ENCODE measurements at regions not wholly inside any gene's neighbourhood (a gene's known extent, or its start where the extent isn't known, plus 50 kb on each side); places are given as distances from the start of the nearest gene placed in this dataset.
"Not testable (repeated sequence)": the region's sequence is repeated elsewhere in the genome, so short reads cannot be mapped to it uniquely, and the experiment has no call there.

- Histone ChIP-seq H3K9me3 (ENCODE audit: control insufficient read depth, insufficient read depth, low read length) (no peaks in the 10 kb centered on the region), H3K36me3 (ENCODE audit: control insufficient read depth, insufficient read depth, low read length) (no peaks in the 10 kb centered on the region), H3K4me3 (ENCODE audit: low read depth, low read length) (no peak overlapping the region), H3K9ac (ENCODE audit: low read depth, low read length) (no peak overlapping the region), H3K4me1 (ENCODE audit: control insufficient read depth, insufficient read depth, low read length) (peaks cover 14% of the 10 kb centered on the region), H3K27me3 (ENCODE audit: control insufficient read depth, insufficient read depth, low read length) (peaks cover 8% of the 10 kb centered on the region)
Observed at GRCh38 chr20:22529150-22530019, 55.0 kb downstream of the FOXA2 start.

- Histone ChIP-seq H3K4me1 (ENCODE audit: control insufficient read depth, insufficient read depth, low read length) (peaks cover 14% of the 10 kb centered on the region), H3K9me3 (ENCODE audit: control insufficient read depth, insufficient read depth, low read length) (no peaks in the 10 kb centered on the region), H3K27me3 (ENCODE audit: control insufficient read depth, insufficient read depth, low read length) (peaks cover 7% of the 10 kb centered on the region), H3K4me3 (ENCODE audit: low read depth, low read length) (no peak overlapping the region), H3K36me3 (ENCODE audit: control insufficient read depth, insufficient read depth, low read length) (no peaks in the 10 kb centered on the region), H3K9ac (ENCODE audit: low read depth, low read length) (no peak overlapping the region)
Observed at GRCh38 chr20:22526512-22527012, 57.8 kb downstream of the FOXA2 start.

- Histone ChIP-seq H3K9me3 (ENCODE audit: control insufficient read depth, insufficient read depth, low read length) (no peaks in the 10 kb centered on the region), H3K4me3 (ENCODE audit: low read depth, low read length) (no peak overlapping the region), H3K36me3 (ENCODE audit: control insufficient read depth, insufficient read depth, low read length) (no peaks in the 10 kb centered on the region), H3K4me1 (ENCODE audit: control insufficient read depth, insufficient read depth, low read length) (peaks cover 12% of the 10 kb centered on the region), H3K9ac (ENCODE audit: low read depth, low read length) (no peak overlapping the region), H3K27me3 (ENCODE audit: control insufficient read depth, insufficient read depth, low read length) (peaks cover 7% of the 10 kb centered on the region)
Observed at GRCh38 chr20:22525821-22526220, 58.6 kb downstream of the FOXA2 start.

GRCh38 chr20:22525069-22525820, 59.1 kb downstream of the FOXA2 start:
- no peak overlapping the region for H3K9ac ChIP-seq (ENCODE audit: low read depth, low read length)
- no peaks in the 10 kb centered on the region for H3K36me3 ChIP-seq (ENCODE audit: control insufficient read depth, insufficient read depth, low read length)
- H3K27me3 ChIP-seq (ENCODE audit: control insufficient read depth, insufficient read depth, low read length): peaks cover 9% of the 10 kb centered on the region
- no peaks in the 10 kb centered on the region for H3K9me3 ChIP-seq (ENCODE audit: control insufficient read depth, insufficient read depth, low read length)
- H3K4me1 ChIP-seq (ENCODE audit: control insufficient read depth, insufficient read depth, low read length): peaks cover 11% of the 10 kb centered on the region
- H3K4me3 ChIP-seq (ENCODE audit: low read depth, low read length): no peak overlapping the region

GRCh38 chr20:22524393-22525015, 59.9 kb downstream of the FOXA2 start:
- Histone ChIP-seq H3K4me1 (ENCODE audit: control insufficient read depth, insufficient read depth, low read length) (peaks cover 4% of the 10 kb centered on the region), H3K4me3 (ENCODE audit: low read depth, low read length) (no peak overlapping the region), H3K36me3 (ENCODE audit: control insufficient read depth, insufficient read depth, low read length) (no peaks in the 10 kb centered on the region), H3K9me3 (ENCODE audit: control insufficient read depth, insufficient read depth, low read length) (no peaks in the 10 kb centered on the region), H3K27me3 (ENCODE audit: control insufficient read depth, insufficient read depth, low read length) (peaks cover 9% of the 10 kb centered on the region), H3K9ac (ENCODE audit: low read depth, low read length) (no peak overlapping the region)

- no peak overlapping the region for H3K9ac ChIP-seq (ENCODE audit: low read depth, low read length)
- no peaks in the 10 kb centered on the region for H3K4me1 ChIP-seq (ENCODE audit: control insufficient read depth, insufficient read depth, low read length)
- H3K27me3 ChIP-seq (ENCODE audit: control insufficient read depth, insufficient read depth, low read length): peaks cover 9% of the 10 kb centered on the region
- no peaks in the 10 kb centered on the region for H3K36me3 ChIP-seq (ENCODE audit: control insufficient read depth, insufficient read depth, low read length)
- H3K4me3 ChIP-seq (ENCODE audit: low read depth, low read length): no peak overlapping the region
- H3K9me3 ChIP-seq (ENCODE audit: control insufficient read depth, insufficient read depth, low read length): no peaks in the 10 kb centered on the region
Observed at GRCh38 chr20:22523499-22524392, 60.6 kb downstream of the FOXA2 start.

GRCh38 chr20:22523128-22523498, 61.3 kb downstream of the FOXA2 start:
- Histone ChIP-seq H3K4me3 (ENCODE audit: low read depth, low read length) (no peak overlapping the region), H3K4me1 (ENCODE audit: control insufficient read depth, insufficient read depth, low read length) (no peaks in the 10 kb centered on the region), H3K27me3 (ENCODE audit: control insufficient read depth, insufficient read depth, low read length) (peaks cover 9% of the 10 kb centered on the region), H3K36me3 (ENCODE audit: control insufficient read depth, insufficient read depth, low read length) (no peaks in the 10 kb centered on the region), H3K9ac (ENCODE audit: low read depth, low read length) (no peak overlapping the region), H3K9me3 (ENCODE audit: control insufficient read depth, insufficient read depth, low read length) (no peaks in the 10 kb centered on the region)

- peaks cover 9% of the 10 kb centered on the region for H3K27me3 ChIP-seq (ENCODE audit: control insufficient read depth, insufficient read depth, low read length)
- no peaks in the 10 kb centered on the region for H3K4me1 ChIP-seq (ENCODE audit: control insufficient read depth, insufficient read depth, low read length)
- no peak overlapping the region for H3K9ac ChIP-seq (ENCODE audit: low read depth, low read length)
- H3K9me3 ChIP-seq (ENCODE audit: control insufficient read depth, insufficient read depth, low read length): no peaks in the 10 kb centered on the region
- no peaks in the 10 kb centered on the region for H3K36me3 ChIP-seq (ENCODE audit: control insufficient read depth, insufficient read depth, low read length)
- no peak overlapping the region for H3K4me3 ChIP-seq (ENCODE audit: low read depth, low read length)
Observed at GRCh38 chr20:22522701-22523100, 61.7 kb downstream of the FOXA2 start.

GRCh38 chr20:22521940-22522339, 62.4 kb downstream of the FOXA2 start:
- not testable (repeated sequence) for H3K4me1 ChIP-seq (ENCODE audit: control insufficient read depth, insufficient read depth, low read length); H3K9me3 ChIP-seq (ENCODE audit: control insufficient read depth, insufficient read depth, low read length)

GRCh38 chr20:22520381-22520780, 64.0 kb downstream of the FOXA2 start:
- peaks cover 9% of the 10 kb centered on the region for H3K27me3 ChIP-seq (ENCODE audit: control insufficient read depth, insufficient read depth, low read length)
- no peaks in the 10 kb centered on the region for H3K36me3 ChIP-seq (ENCODE audit: control insufficient read depth, insufficient read depth, low read length)
- no peaks in the 10 kb centered on the region for H3K4me1 ChIP-seq (ENCODE audit: control insufficient read depth, insufficient read depth, low read length)
- H3K9me3 ChIP-seq (ENCODE audit: control insufficient read depth, insufficient read depth, low read length): no peaks in the 10 kb centered on the region
- H3K4me3 ChIP-seq (ENCODE audit: low read depth, low read length): no peak overlapping the region
- no peak overlapping the region for H3K9ac ChIP-seq (ENCODE audit: low read depth, low read length)

More at GRCh38 chr20:22521940-22522339, 62.4 kb downstream of the FOXA2 start:
- not testable (repeated sequence) for H3K4me3 ChIP-seq (ENCODE audit: low read depth, low read length); H3K27me3 ChIP-seq (ENCODE audit: control insufficient read depth, insufficient read depth, low read length); H3K9ac ChIP-seq (ENCODE audit: low read depth, low read length); H3K36me3 ChIP-seq (ENCODE audit: control insufficient read depth, insufficient read depth, low read length)

- H3K9me3 ChIP-seq (ENCODE audit: control insufficient read depth, insufficient read depth, low read length): no peaks in the 10 kb centered on the region
- no peak overlapping the region for H3K4me3 ChIP-seq (ENCODE audit: low read depth, low read length)
- H3K27me3 ChIP-seq (ENCODE audit: control insufficient read depth, insufficient read depth, low read length): peaks cover 4% of the 10 kb centered on the region
- no peaks in the 10 kb centered on the region for H3K4me1 ChIP-seq (ENCODE audit: control insufficient read depth, insufficient read depth, low read length)
- H3K36me3 ChIP-seq (ENCODE audit: control insufficient read depth, insufficient read depth, low read length): no peaks in the 10 kb centered on the region
- H3K9ac ChIP-seq (ENCODE audit: low read depth, low read length): no peak overlapping the region
Observed at GRCh38 chr20:22515264-22515663, 69.1 kb downstream of the FOXA2 start.

Data from iPS-15b (cell line).